SU-DHL-6 (cell line): ENCODE measurements at regions not wholly inside any gene's neighbourhood (a gene's known extent, or its start where the extent isn't known, plus 50 kb on each side); places are given as distances from the start of the nearest gene placed in this dataset.

ENCODE experiments used
- EZH2phosphoT487 ChIP-seq: fragments of 200-600 bp; sonication (generic), shearing (Covaris generic); conservative IDR thresholded peaks from 2 replicates; pipeline ENCODE4 v1.6.1; 2018; ENCODE audit warnings: mild to moderate bottlenecking, antibody characterized with exemption, low read length, moderate library complexity, mixed read lengths
- TF ChIP-seq, protein P1 (sequence below): fragments of 200-600 bp; sonication (generic); IDR thresholded peaks from one replicate; pipeline ENCODE4 v1.5.1; 2017; ENCODE audit warnings: antibody characterized with exemption, mild to moderate bottlenecking, low read length, moderate library complexity; ENCODE audit not compliant: insufficient read depth, poor library complexity, severe bottlenecking

DNA sequence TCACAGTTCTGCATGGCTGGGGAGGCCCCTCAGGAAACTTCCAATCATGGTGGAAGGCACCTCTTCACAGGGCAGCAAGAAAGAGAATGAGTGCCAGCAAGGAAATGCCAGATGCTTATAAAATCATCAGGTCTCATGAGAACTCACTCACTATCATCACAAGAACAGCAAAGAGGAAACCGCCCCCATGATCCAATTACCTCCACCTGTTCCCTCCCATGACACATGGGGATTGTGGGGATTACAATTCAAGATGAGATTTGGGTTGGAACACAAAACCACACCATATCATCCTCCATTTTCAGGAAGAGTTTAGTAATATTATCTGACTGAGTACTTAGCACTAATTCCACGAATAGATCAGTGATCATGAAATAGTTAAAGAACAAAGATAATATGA, 244.2 kb downstream of the LMO4 start:
- TF ChIP-seq, protein P1, sequence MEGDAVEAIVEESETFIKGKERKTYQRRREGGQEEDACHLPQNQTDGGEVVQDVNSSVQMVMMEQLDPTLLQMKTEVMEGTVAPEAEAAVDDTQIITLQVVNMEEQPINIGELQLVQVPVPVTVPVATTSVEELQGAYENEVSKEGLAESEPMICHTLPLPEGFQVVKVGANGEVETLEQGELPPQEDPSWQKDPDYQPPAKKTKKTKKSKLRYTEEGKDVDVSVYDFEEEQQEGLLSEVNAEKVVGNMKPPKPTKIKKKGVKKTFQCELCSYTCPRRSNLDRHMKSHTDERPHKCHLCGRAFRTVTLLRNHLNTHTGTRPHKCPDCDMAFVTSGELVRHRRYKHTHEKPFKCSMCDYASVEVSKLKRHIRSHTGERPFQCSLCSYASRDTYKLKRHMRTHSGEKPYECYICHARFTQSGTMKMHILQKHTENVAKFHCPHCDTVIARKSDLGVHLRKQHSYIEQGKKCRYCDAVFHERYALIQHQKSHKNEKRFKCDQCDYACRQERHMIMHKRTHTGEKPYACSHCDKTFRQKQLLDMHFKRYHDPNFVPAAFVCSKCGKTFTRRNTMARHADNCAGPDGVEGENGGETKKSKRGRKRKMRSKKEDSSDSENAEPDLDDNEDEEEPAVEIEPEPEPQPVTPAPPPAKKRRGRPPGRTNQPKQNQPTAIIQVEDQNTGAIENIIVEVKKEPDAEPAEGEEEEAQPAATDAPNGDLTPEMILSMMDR, result no peak
- no peak for TF ChIP-seq EZH2phosphoT487
